Tibial nerve (tissue), 4 donors: ENCODE measurements at regions not wholly inside any gene's neighbourhood (a gene's known extent, or its start where the extent isn't known, plus 50 kb on each side); places are given as distances from the start of the nearest gene placed in this dataset.
"Not testable (repeated sequence)": the region's sequence is repeated elsewhere in the genome, so short reads cannot be mapped to it uniquely, and the experiment has no call there.

ENCODE experiments used
- CTCF ChIP-seq, 5 experiments: fragments of 200-600 bp in 3 of 5; fragments of 450-650 bp in 2 of 5; sonication (generic) in 3 of 5; IDR thresholded peaks; one replicate each; pipeline ENCODE4 v1.5.1; 2016 to 2019; ENCODE audit warnings: antibody characterized with exemption in 5 of 5, mild to moderate bottlenecking in 3 of 5, moderate library complexity in 2 of 5
- EP300 ChIP-seq, 2 donors: sonication (generic); formaldehyde crosslinking; IDR thresholded peaks; one replicate each; pipeline ENCODE4 v1.6.1; 2017; ENCODE audit warnings: antibody characterized with exemption in 2 of 2, mild to moderate bottlenecking in 1 of 2
- POLR2A ChIP-seq, 2 donors: fragments of 450-650 bp; IDR thresholded peaks; one replicate each; pipeline ENCODE4 v1.6.1; 2017; ENCODE audit warnings: antibody characterized with exemption in 2 of 2, mild to moderate bottlenecking in 2 of 2, moderate library complexity in 2 of 2

- TF ChIP-seq CTCF, POLR2A, EP300 (IDR thresholded peaks at IDR 0.05): not testable (repeated sequence)
Measured at GRCh38 chr1:243054681-243055080, 200.4 kb downstream of the CEP170 start.
